Activated T-helper 9 cell treated with anti-CD3 and anti-CD28 coated beads, Interleukin-2, amount 50 U/mL, for 16 hours (primary cell): ENCODE measurements at regions not wholly inside any gene's neighbourhood (a gene's known extent, or its start where the extent isn't known, plus 50 kb on each side); places are given as distances from the start of the nearest gene placed in this dataset.
"Not testable (repeated sequence)": the region's sequence is repeated elsewhere in the genome, so short reads cannot be mapped to it uniquely, and the experiment has no call there.

Experiments used
- DNase-seq: peaks from one replicate; pipeline ENCODE4 v3.0.0-alpha.2; 2020; ENCODE audit warnings: low read depth

- DNase-seq = no peak
Observed at GRCh38 chr3:20482350-20482749, 296.3 kb upstream of the SGO1 start.

DNA sequence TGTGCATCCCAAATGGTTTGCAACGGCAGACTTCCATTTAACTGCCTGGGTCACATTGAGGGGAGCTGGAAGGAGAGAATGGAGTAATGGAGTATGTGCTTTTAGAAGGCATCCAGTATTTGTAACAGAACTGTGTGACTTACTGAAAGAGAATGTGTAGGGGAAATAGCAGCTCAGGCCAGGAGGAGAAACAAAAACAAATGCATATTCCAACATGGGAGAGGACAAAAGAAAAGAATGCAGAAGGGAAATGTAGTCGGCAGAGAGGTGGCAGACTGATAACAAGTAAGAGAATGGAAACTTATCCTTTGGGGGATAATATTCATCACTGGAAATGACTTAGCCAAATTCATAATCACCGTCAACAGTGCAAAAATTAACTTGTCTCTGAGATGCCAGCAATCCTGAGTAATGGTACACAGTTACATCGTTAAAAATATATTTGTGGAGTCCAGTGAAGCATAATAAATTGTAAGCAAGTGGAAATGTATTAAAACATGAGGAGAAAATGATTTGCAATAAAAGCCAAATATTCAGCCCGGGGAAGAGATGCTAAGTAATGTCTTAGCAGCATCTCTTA lies 294.9 kb upstream of the SGO1 start:
- DNase-seq = no peak

DNA sequence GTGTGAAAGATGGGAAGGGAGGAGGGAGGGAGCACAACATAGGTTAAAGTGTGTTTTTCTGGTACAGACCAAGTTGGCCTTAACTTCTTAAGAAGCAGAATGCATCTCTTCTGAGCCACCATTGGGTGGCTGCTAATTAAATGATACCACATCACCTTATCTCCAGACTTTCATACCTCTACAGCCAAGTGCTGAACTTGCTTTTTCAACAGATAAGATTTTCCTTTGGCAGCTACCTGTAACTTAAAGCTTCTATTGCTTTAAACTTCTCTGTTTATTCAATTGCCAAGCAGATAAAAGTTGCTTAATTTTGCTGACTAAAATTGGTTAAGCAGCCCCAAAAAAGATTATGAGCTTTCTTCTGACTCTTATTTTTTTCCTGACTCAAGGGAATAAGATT lies 292.4 kb upstream of the SGO1 start:
- DNase-seq = no peak

DNA sequence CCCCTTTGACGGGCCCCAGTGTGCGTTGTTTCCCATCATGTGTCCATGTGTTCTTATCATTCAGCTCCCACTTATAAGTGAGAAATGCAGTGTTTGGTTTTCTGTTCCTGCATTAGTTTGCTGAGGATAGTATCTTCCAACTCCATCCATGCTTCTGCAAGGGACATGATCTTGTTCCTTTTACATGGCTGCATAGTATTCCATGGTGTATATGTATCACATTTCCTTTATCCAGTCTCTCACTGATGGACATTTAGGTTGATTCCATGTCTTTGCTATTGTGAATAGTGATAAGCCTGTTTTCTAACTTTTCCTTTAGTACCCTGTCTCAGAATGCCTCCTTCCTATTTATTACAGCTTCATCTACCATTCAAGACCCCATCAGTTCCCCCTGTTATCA lies 278.2 kb upstream of the SGO1 start:
- not testable (repeated sequence) for DNase-seq

GRCh38 chr3:20462723-20463122 lies 276.7 kb upstream of the SGO1 start:
- DNase-seq = no peak

DNA sequence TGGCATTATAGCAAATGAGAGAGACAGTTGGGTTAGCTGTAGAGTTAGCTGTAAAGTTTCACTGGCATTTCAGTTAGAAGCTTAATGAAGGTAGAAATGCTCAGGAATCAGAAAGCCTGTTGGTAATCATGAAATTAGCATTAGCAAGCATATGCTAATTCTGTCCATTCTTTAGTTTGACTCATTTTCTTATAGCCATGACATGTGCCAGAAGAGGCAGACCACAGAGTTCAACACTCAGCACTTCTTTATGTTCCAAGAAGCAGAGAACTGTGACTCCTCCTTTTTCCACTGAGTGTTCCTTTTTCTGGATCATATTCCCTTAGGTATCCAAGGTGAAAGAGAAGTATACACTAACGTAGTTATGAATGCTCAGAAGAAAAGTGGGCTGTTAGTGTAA lies 276.2 kb upstream of the SGO1 start:
- no peak for DNase-seq

GRCh38 chr3:20458994-20459716 lies 273.1 kb upstream of the SGO1 start:
- no peak for DNase-seq

DNA sequence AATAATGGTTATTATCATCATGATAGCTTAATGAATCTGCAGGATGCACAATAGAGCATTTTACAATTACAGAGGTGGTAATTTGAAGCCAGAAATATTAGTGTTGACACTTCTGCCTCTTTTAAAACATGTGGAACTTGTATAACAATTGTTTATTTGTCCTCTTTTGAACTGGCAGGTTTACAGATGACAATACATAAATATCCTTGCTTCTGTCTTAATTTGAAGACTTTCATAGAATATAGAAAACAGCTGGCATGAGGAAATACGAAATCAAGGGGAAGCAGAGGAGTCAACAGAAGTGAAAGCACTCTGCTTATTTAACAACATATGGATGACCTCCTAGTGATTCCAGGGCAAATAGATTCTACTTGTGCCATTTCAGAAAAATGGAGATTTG lies 270.5 kb upstream of the SGO1 start:
- DNase-seq = no peak

DNA sequence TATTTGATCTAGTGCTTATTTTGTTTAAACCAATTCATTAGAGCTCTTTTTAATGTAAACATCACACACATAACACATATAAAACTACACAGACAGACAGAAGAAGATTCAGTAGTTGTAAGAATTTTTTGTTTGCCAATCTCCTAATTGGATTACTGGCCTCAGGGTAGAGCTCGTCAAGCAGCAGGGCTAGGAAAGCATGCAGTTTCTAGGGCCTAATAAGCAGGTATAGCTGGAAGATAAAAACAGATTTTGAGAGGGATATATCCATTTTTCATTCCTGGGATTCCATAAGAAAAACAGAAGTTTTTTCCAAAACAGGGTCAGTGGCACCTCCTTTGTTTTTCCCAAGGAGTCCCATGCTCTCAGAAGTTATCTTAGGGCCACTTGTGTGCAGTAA lies 265.2 kb upstream of the SGO1 start:
- no peak for DNase-seq

GRCh38 chr3:20450611-20451010 lies 264.6 kb upstream of the SGO1 start:
- DNase-seq = no peak

DNA sequence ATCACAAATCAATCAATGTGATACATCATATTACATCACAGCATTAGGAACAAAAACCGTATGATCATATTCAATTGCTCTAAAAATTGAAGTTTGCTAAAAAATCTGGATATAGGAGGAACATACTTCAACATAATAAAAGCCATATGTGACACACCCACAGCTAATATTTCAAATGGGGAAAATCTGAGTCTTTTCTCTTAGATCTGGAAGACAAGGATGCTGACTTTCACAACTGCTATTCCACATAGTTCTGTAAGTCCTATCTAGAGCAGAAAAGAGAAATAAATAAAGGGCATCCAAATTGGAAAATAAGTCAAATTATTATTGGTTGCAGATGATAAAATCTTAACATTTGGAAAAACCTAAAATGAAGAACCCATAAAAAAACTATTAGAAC lies 256.8 kb upstream of the SGO1 start:
- DNase-seq = no peak

DNA sequence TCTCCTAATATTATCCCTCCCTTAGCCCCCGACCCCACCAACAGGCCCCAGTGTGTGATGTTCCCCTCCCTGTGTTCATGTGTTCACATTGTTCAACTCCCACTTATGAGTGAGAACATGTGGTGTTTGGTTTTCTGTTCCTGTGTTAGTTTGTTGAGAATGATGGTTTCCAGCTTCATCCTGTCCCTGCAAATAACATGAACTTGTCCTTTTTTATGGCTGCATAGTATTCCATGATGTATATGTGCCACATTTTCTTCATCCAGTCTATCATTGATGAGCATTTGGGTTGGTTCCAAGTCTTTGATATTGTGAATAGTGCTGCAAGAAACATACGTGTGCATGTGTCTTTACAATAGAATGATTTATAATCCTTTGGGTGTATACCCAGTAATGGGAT lies 241.3 kb upstream of the SGO1 start:
- not testable (repeated sequence) for DNase-seq

DNA sequence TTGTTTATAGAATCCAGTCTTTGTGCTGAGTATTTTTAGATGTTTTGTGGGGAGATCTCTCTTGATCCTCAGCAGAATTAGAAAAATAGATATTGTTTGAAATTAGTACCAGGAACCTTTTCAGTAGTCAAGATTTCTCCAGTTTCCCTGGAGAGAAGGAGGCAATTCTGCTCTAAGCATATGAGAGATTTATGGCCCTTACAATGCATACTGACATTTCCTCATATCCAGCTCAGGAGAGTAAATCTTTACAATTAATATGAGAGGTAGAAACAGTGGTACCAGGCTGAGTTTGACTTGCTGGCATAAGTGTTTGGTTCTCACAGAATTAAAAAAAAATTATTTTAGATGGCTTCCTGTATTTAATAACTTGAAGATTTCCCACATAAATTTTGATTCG lies 239.1 kb upstream of the SGO1 start:
- DNase-seq = no peak

GRCh38 chr3:20424086-20424485 lies 238.1 kb upstream of the SGO1 start:
- DNase-seq = no peak

DNA sequence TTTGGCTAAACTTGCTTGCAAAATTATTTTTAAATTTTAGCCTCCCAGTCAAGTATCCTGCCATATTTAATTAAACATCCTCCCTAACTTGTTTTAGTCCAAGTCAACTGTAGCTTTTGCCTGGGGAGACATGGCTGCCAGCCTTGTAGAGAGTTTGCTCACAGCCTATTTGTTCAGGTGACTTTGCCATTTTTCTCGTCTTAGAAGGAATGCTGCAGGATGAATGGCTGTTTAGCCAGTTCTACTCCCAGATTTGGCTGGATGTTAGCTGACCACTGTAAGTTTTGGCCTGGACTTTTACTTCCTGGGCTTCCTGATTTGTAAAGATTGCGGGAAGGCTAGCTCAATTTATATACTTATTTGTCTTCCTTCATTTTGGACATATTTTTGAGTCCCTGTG lies 236.4 kb upstream of the SGO1 start:
- no peak for DNase-seq

GRCh38 chr3:20417388-20418108 lies 231.5 kb upstream of the SGO1 start:
- DNase-seq = no peak

GRCh38 chr3:20406611-20407011 lies 220.6 kb upstream of the SGO1 start:
- DNase-seq = no peak

- DNase-seq = no peak
Observed at GRCh38 chr3:20405744-20406143, 219.7 kb upstream of the SGO1 start.

- DNase-seq = no peak
Observed at GRCh38 chr3:20405231-20405630, 219.2 kb upstream of the SGO1 start.

- no peak for DNase-seq
Observed at GRCh38 chr3:20404741-20405100, 218.7 kb upstream of the SGO1 start.

- no peak for DNase-seq
Observed at GRCh38 chr3:20403986-20404740, 218.2 kb upstream of the SGO1 start.

DNA sequence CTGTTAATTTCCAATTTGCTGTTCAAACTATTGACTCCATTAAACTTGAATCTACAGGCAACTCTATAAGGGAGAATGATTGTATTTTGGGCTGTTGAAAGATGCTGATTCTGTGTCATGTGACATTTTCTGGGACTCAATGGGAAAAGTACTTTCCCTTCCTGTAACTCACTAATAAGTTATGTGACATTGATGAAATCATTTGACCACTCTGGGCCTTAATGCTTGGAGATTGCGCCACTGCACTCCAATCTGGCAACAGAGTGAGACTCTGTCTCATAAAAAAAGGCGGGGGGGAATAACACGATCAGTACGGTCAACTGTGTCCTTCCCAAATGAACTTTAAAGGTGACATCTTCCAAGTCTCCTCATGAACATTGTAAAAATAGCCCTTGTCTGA lies 215.2 kb upstream of the SGO1 start:
- DNase-seq = no peak

DNA sequence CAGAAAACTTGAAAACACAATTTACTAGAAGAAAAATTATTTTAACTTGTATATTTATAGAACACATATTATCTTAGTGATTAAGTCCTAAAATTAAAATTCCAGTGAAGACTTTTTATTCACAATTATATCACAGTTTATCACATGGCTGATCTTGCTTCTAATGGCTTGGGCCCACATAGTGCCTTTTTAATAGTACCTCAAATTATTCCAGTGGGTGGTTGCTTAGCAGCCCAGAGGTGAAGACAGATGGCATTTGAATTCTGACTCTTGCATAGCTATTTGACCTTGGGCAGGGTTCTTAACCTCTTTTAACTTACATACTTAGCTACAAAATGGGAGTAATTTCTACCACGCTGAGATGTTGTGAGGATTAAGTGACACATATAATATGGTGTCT lies 214.7 kb upstream of the SGO1 start:
- DNase-seq = no peak
